Suppressor macrophage treated with lipopolysaccharide for 1 hour (primary cell): ENCODE measurements at regions not wholly inside any gene's neighbourhood (a gene's known extent, or its start where the extent isn't known, plus 50 kb on each side); places are given as distances from the start of the nearest gene placed in this dataset.
"Not testable (repeated sequence)": the region's sequence is repeated elsewhere in the genome, so short reads cannot be mapped to it uniquely, and the experiment has no call there.

Experiments used
- DNase-seq, 3 donors: peaks; one replicate each; pipeline ENCODE4 v3.0.0-alpha.2; 2020 to 2022

GRCh38 chr2:133991606-133992168 is 262.2 kb upstream of the MGAT5 start:
- DNase-seq, result no peak

DNA sequence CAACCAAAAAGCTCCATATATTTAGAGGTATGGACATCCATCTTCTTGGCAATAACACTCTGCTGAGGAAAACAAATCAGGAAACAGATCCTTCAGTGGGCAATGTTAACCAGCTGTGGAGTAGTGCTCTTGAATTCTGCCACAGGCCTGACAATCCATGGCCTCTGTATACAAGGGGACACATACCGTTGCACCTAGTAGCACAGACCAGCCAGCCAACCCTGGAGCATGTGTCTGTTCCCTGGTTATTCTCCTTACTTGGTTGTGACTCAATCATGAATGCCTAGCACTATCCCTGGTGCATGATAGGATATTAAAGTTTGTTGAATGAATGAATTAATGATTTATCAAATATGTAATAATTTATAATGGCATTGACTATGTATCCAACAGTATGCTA is 261.4 kb upstream of the MGAT5 start:
- no peak for DNase-seq

GRCh38 chr2:133993160-133993559 is 260.7 kb upstream of the MGAT5 start:
- no peak for DNase-seq

GRCh38 chr2:133998726-133999125 is 255.1 kb upstream of the MGAT5 start:
- DNase-seq, result not testable (repeated sequence)

DNA sequence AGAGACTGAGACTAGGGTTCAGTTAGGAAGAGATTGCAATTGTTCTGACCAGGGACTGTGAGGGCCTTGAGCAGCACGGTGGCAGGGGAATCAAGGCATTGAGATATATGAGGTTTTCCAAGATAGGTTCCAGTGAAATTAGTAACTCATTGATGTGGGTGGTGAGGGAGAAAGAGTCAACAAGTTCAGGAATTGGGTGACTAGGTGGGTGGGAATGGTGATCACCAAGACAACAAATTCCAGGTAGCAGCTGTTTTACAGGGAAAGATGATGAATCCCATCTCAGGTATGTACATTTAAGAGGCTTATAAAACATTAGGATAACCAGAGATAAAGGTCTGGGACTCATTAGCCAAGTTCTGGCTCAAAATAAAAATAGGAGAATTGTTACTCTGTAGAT is 251.5 kb upstream of the MGAT5 start:
- DNase-seq, result no peak

DNA sequence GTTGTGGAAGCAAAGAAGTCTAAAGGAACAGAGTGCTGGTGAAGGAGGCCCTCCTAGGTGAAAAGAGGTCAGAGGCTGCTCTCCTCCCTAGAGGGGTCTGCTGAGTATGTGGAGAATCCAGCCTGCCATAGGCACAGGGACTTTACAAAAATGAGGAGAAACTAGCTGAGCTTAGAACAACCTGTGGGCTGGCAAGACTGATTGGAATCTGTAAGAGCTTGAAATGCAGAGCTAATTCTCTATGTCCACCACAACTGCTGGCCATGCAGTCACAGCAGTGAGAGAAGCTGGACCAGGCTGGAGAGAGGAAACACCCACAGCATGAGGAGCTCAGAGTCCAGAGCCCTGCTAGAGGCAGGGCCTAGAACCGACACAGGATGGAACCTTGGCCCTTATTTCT is 251.0 kb upstream of the MGAT5 start:
- DNase-seq, result no peak

GRCh38 chr2:134004467-134004866 is 249.4 kb upstream of the MGAT5 start:
- DNase-seq, result no peak

- no peak for DNase-seq
These were observed 245.0 kb upstream of the MGAT5 start for GRCh38 chr2:134008837-134009236.

GRCh38 chr2:134009440-134009839 is 244.4 kb upstream of the MGAT5 start:
- no peak for DNase-seq

GRCh38 chr2:134009906-134010305 is 244.0 kb upstream of the MGAT5 start:
- not testable (repeated sequence) for DNase-seq

DNA sequence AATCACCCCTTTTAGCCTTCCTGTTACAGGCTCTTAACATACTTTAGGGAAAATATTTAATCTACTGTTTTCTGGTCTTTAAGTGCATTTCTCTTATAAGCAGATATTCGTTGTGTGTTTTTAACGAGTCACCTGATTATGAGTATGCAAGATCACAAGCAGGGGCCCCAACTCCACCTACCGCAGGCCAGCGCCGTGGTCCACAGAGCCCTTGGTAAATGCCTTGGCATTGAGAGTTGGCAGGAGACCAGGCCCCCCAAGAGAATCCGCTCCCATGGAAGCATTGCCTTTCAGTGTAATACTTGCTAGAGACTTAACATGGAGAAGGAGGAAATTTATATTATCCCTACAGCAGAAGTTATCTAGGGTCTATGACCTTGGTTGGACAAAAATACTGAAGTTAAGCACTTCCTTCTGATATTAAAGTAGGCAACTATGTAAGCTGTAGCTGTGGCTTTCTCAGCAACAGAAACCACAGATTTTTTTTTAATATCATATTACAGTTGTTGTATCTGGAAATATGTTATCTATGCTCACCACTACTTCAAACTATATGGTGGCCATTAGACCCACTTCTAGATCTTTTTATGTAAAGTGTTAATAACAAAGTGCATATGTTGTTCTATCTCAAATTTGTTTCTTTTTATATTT is 241.8 kb upstream of the MGAT5 start:
- DNase-seq, result no peak

GRCh38 chr2:134014196-134014960 is 239.5 kb upstream of the MGAT5 start:
- no peak for DNase-seq

DNA sequence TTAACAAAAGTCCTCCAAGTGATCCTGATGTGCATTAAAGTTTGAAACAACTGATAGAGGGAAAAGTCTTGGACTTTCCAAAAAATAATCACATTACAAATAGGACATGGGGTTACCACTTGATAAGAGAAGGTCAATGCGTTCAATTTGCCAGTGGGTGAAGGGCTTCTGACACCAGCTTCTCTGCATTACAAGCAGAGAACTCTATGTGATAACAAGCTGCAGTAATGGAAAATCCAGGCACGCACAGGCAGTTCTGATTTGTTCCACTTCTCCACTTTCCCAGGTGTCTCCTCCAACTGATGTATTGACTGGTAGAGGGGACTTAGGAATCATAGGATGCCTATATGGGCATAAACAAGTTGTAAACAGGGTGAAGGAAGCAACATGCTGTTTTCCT is 234.0 kb upstream of the MGAT5 start:
- DNase-seq, result no peak

DNA sequence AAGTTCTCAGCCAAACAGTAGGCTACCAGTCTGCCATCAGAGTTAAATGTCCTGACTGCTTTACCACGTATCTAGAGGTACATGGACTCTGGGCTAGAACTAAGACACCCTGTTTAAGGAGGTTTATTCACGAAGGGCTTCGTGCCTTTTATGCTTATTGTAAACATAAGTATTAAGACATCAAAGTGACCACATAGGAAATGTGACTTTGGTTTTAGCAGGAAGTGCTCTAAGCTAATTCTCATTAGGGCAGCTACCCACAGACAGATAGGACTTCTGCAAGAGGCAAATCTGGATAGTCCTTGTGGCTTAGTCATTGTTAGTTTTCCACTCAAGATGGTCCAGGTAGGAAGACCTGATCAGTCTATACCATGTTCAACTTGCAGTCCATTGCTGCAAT is 233.3 kb upstream of the MGAT5 start:
- peak in 2 of 3 donors; percentile 5 to 26 for DNase-seq

- peak; percentile 36 to 53 (median 39) for DNase-seq
These were observed 231.9 kb upstream of the MGAT5 start for GRCh38 chr2:134021830-134022524.

GRCh38 chr2:134023854-134024253 is 230.0 kb upstream of the MGAT5 start:
- no peak for DNase-seq

DNA sequence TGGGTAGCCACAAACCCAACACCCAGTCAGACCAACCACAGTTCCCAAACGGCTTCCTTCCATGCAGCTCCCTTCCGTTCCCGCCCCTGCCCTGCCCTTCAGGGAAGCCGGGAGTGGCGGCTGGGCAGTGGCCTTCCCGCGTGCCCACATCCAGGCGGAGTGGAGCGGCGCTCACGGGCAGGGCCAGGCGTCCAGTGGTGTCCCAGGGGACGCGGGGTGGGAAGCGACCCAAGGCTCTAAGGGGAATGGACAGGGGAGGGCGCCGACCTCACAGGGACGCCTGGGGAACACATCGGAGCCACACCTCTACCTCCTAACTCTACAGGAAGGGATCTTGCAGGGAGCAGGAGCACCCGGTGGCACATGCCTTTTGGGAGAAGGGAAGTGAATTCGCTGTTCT is 225.9 kb upstream of the MGAT5 start:
- no peak for DNase-seq

GRCh38 chr2:134029418-134029817 is 224.5 kb upstream of the MGAT5 start:
- DNase-seq, result no peak

DNA sequence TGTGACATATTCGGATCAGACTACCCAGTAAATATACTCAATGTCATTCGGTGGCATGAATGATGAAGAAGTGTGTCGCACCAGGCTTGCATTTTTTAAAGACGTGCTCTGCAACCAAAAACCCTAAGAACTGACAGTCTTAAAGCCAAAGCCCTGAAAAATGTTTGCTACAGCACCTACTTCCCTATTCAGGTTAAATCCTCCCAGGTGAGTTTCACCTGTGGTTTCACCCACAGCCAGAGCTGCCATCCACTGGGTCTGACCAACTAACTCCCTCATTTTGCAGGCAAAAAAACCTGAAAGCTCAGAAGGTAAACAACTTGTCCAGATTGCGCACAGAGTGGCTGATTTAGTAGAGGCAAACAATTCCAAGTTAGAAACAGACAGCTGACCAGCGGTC is 222.3 kb upstream of the MGAT5 start:
- DNase-seq, result no peak

DNA sequence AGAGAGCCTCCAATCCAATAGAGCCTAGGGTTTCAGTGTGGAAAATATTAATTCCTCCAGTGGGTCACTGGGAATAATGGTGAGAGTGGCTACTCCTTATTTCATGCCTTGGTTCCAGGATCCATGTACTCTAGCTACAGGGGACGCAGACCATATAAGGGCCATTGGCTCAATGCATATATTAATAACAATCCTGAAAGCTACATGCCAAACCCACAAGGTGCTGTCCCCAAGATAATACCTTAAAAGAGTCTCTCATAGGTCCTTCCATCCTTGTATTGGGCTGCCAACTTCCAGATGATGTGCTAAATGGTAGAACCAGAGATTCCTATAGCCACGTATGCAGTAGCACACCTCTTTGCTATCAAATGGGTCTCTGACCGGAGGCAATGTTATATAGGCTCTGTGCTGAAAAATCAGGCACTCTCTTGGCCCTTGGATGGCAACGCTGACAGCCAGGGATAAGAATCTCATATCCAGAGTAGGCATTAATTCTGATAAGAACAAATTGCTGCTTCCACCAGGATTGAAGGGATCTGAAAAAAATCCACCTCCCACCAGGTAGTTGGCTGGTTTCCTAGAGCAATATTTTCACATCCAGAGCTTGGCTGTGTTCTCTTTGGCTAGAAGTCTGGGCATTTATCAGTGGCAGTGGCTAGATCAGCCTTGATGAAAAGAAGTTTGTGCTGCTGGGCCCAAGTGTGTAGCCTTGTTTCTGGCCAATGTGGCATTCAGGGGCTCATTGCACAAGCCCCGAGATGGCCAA is 218.1 kb upstream of the MGAT5 start:
- no peak for DNase-seq

DNA sequence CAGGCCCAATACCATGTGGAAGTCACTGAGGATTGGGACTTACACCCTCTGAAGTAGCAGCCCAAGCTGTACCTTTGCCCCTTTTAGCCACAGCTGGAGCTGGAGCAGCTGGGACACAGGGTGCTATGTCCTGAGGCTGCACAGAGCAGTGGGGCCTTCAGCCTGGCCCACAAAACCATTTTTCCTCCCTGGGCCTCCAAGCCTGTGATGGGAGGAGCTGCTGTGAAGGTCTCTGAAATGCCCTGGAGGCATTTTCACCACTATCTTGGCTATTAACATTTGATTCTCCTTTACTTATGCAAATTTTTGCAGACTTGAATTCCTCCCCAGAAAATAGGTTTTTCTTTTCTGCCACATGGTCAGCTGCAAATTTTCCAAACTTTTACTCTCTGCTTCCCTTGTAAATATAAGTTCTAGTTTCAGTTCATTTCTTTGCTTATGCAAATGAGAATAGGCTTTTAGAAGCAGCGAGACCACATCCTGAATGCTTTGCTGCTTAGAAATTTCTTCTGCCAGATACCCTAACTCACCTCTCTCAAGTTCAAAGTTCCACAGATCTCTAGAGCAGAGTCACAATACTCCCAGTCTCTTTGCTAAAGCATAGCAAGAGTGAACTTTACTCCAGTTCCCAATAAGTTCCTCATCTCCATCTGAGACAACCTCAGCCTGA is 213.8 kb upstream of the MGAT5 start:
- no peak for DNase-seq

- DNase-seq, result peak in 1 of 3 donors; percentile 7
These were observed 213.2 kb upstream of the MGAT5 start for GRCh38 chr2:134040626-134041172.
